Stimulated activated naive CD8-positive, alpha-beta T cell treated with anti-CD3 and anti-CD28 coated beads, Interleukin-15, amount 100 ng/mL, for 72 hours (primary cell): ENCODE measurements at regions not wholly inside any gene's neighbourhood (a gene's known extent, or its start where the extent isn't known, plus 50 kb on each side); places are given as distances from the start of the nearest gene placed in this dataset.

Experiments
- ATAC-seq: fragments of 150-1000 bp; cut with Tn5 transposase; 2 replicates; pipeline ENCODE4 v1.10.0; 2021; ENCODE audit warnings: mild to moderate bottlenecking, moderate library complexity
- DNase-seq, 2 donors: peaks; one replicate each; pipeline ENCODE4 v3.0.0; 2021 to 2022
- H3K27ac Mint-ChIP-seq, 2 donors: one replicate each; pipeline ENCODE4 v1.8.0; 2022; ENCODE audit warnings: mild to moderate bottlenecking in 2 of 2, mixed read lengths in 2 of 2, moderate library complexity in 2 of 2
- H3K27me3 Mint-ChIP-seq: one replicate; pipeline ENCODE4 v1.8.0; 2022; ENCODE audit warnings: mixed read lengths
- H3K4me1 Mint-ChIP-seq: one replicate; pipeline ENCODE4 v1.8.0; 2022; ENCODE audit warnings: mild to moderate bottlenecking, mixed read lengths
- H3K4me3 Mint-ChIP-seq, 2 donors: one replicate each; pipeline ENCODE4 v1.8.0; 2022; ENCODE audit warnings: mild to moderate bottlenecking in 2 of 2, mixed read lengths in 2 of 2, moderate library complexity in 1 of 2
- H3K9me3 Mint-ChIP-seq, 2 donors: one replicate each; pipeline ENCODE4 v1.8.0; 2022; ENCODE audit warnings: mixed read lengths in 2 of 2

GRCh38 chr4:63788271-63788670, 621.0 kb downstream of the TECRL start:
- Mint-ChIP-seq H3K27ac (no peak overlapping the region), H3K9me3 (peaks cover 10 to 21% of the 10 kb centered on the region in 2 donors), H3K4me3 (no peak overlapping the region), H3K4me1 (no peaks in the 10 kb centered on the region), H3K27me3 (no peaks in the 10 kb centered on the region)
- no peak for DNase-seq
- ATAC-seq = no peak

GRCh38 chr4:63787326-63787725, 621.9 kb downstream of the TECRL start:
- H3K4me3 Mint-ChIP-seq = no peak overlapping the region
- peaks cover 8 to 16% of the 10 kb centered on the region in 2 donors for H3K9me3 Mint-ChIP-seq
- no peak overlapping the region for H3K27ac Mint-ChIP-seq
- ATAC-seq (no peak), DNase-seq (no peak)
- no peaks in the 10 kb centered on the region for H3K4me1 Mint-ChIP-seq
- H3K27me3 Mint-ChIP-seq = no peaks in the 10 kb centered on the region

- H3K4me1 Mint-ChIP-seq = no peaks in the 10 kb centered on the region
- DNase-seq (no peak), ATAC-seq (no peak)
- H3K27ac Mint-ChIP-seq = no peak overlapping the region
- H3K9me3 Mint-ChIP-seq = peaks cover 0 to 13% of the 10 kb centered on the region in 2 donors
- H3K4me3 Mint-ChIP-seq = no peak overlapping the region
- no peaks in the 10 kb centered on the region for H3K27me3 Mint-ChIP-seq
Measured at GRCh38 chr4:63786171-63786570, 623.1 kb downstream of the TECRL start.

GRCh38 chr4:63784822-63785221, 624.4 kb downstream of the TECRL start:
- Mint-ChIP-seq H3K27me3 (no peaks in the 10 kb centered on the region), H3K27ac (no peak overlapping the region), H3K9me3 (peaks cover 0 to 13% of the 10 kb centered on the region in 2 donors), H3K4me1 (no peaks in the 10 kb centered on the region), H3K4me3 (no peak overlapping the region)
- no peak for DNase-seq
- ATAC-seq = no peak

GRCh38 chr4:63777601-63778000, 631.6 kb downstream of the TECRL start:
- DNase-seq = no peak
- no peak overlapping the region for H3K4me3 Mint-ChIP-seq
- no peak for ATAC-seq
- H3K27me3 Mint-ChIP-seq = no peaks in the 10 kb centered on the region
- H3K9me3 Mint-ChIP-seq = peaks cover 0 to 18% of the 10 kb centered on the region in 2 donors
- no peak overlapping the region for H3K27ac Mint-ChIP-seq
- H3K4me1 Mint-ChIP-seq = no peaks in the 10 kb centered on the region

- no peak overlapping the region for H3K4me3 Mint-ChIP-seq
- DNase-seq (no peak), ATAC-seq (no peak)
- no peak overlapping the region for H3K27ac Mint-ChIP-seq
- H3K27me3 Mint-ChIP-seq = no peaks in the 10 kb centered on the region
- no peaks in the 10 kb centered on the region for H3K4me1 Mint-ChIP-seq
- no peaks in the 10 kb centered on the region for H3K9me3 Mint-ChIP-seq
Measured at GRCh38 chr4:63764400-63764799, 644.9 kb downstream of the TECRL start.

GRCh38 chr4:63757929-63758328, 651.3 kb downstream of the TECRL start:
- no peak overlapping the region for H3K4me3 Mint-ChIP-seq
- H3K27ac Mint-ChIP-seq = no peak overlapping the region
- H3K9me3 Mint-ChIP-seq = no peaks in the 10 kb centered on the region
- ATAC-seq = no peak
- H3K27me3 Mint-ChIP-seq = no peaks in the 10 kb centered on the region
- DNase-seq = no peak
- no peaks in the 10 kb centered on the region for H3K4me1 Mint-ChIP-seq

GRCh38 chr4:63742882-63743281, 666.4 kb downstream of the TECRL start:
- Mint-ChIP-seq H3K9me3 (peaks cover 0 to 5% of the 10 kb centered on the region in 2 donors), H3K27me3 (no peaks in the 10 kb centered on the region), H3K4me1 (no peaks in the 10 kb centered on the region), H3K27ac (no peak overlapping the region), H3K4me3 (no peak overlapping the region)
- no peak for DNase-seq
- ATAC-seq = no peak

GRCh38 chr4:63729519-63729918, 679.7 kb downstream of the TECRL start:
- H3K4me3 Mint-ChIP-seq = no peak overlapping the region
- H3K9me3 Mint-ChIP-seq = peaks cover 5 to 8% of the 10 kb centered on the region in 2 donors
- DNase-seq (no peak), ATAC-seq (no peak)
- H3K4me1 Mint-ChIP-seq = no peaks in the 10 kb centered on the region
- H3K27me3 Mint-ChIP-seq = no peaks in the 10 kb centered on the region
- H3K27ac Mint-ChIP-seq = no peak overlapping the region

- no peaks in the 10 kb centered on the region for H3K27me3 Mint-ChIP-seq
- ATAC-seq (no peak), DNase-seq (no peak)
- H3K9me3 Mint-ChIP-seq = peaks cover 5 to 8% of the 10 kb centered on the region in 2 donors
- no peaks in the 10 kb centered on the region for H3K4me1 Mint-ChIP-seq
- no peak overlapping the region for H3K4me3 Mint-ChIP-seq
- H3K27ac Mint-ChIP-seq = no peak overlapping the region
Measured at GRCh38 chr4:63728480-63729177, 680.6 kb downstream of the TECRL start.

GRCh38 chr4:63717384-63717783, 691.9 kb downstream of the TECRL start:
- DNase-seq = no peak
- Mint-ChIP-seq H3K4me3 (no peak overlapping the region), H3K9me3 (peaks cover 0 to 5% of the 10 kb centered on the region in 2 donors), H3K27me3 (no peaks in the 10 kb centered on the region), H3K4me1 (no peaks in the 10 kb centered on the region), H3K27ac (no peak overlapping the region)
- no peak for ATAC-seq

- no peak for ATAC-seq
- no peak overlapping the region for H3K4me3 Mint-ChIP-seq
- H3K27me3 Mint-ChIP-seq = no peaks in the 10 kb centered on the region
- H3K9me3 Mint-ChIP-seq = no peaks in the 10 kb centered on the region
- no peak overlapping the region for H3K27ac Mint-ChIP-seq
- no peaks in the 10 kb centered on the region for H3K4me1 Mint-ChIP-seq
- DNase-seq = no peak
Measured at GRCh38 chr4:63708661-63709060, 700.6 kb downstream of the TECRL start.

GRCh38 chr4:63700569-63700968, 708.7 kb downstream of the TECRL start:
- Mint-ChIP-seq H3K9me3 (peaks cover 0 to 15% of the 10 kb centered on the region in 2 donors), H3K27ac (no peak overlapping the region), H3K27me3 (no peaks in the 10 kb centered on the region), H3K4me3 (no peak overlapping the region), H3K4me1 (no peaks in the 10 kb centered on the region)
- DNase-seq = no peak
- no peak for ATAC-seq

- Mint-ChIP-seq H3K4me1 (no peaks in the 10 kb centered on the region), H3K27me3 (no peaks in the 10 kb centered on the region), H3K9me3 (peaks cover 22 to 24% of the 10 kb centered on the region in 2 donors), H3K27ac (no peak overlapping the region), H3K4me3 (no peak overlapping the region)
- DNase-seq (no peak), ATAC-seq (no peak)
Measured at GRCh38 chr4:63693321-63693720, 715.9 kb downstream of the TECRL start.

GRCh38 chr4:63678358-63678931, 730.8 kb downstream of the TECRL start:
- H3K27ac Mint-ChIP-seq = no peak overlapping the region
- H3K4me1 Mint-ChIP-seq = no peaks in the 10 kb centered on the region
- H3K9me3 Mint-ChIP-seq = no peaks in the 10 kb centered on the region
- DNase-seq (no peak), ATAC-seq (no peak)
- H3K27me3 Mint-ChIP-seq = no peaks in the 10 kb centered on the region
- H3K4me3 Mint-ChIP-seq = no peak overlapping the region

GRCh38 chr4:63670735-63671134, 738.5 kb downstream of the TECRL start:
- Mint-ChIP-seq H3K4me3 (no peak overlapping the region), H3K27me3 (no peaks in the 10 kb centered on the region), H3K9me3 (peaks cover 8 to 9% of the 10 kb centered on the region in 2 donors), H3K4me1 (no peaks in the 10 kb centered on the region), H3K27ac (no peak overlapping the region)
- ATAC-seq = no peak
- DNase-seq = no peak

GRCh38 chr4:63663870-63664269, 745.4 kb downstream of the TECRL start:
- Mint-ChIP-seq H3K4me3 (no peak overlapping the region), H3K27me3 (no peaks in the 10 kb centered on the region), H3K9me3 (peaks cover 7 to 8% of the 10 kb centered on the region in 2 donors), H3K27ac (no peak overlapping the region), H3K4me1 (no peaks in the 10 kb centered on the region)
- DNase-seq = no peak
- no peak for ATAC-seq
